GM04504 (cell line): ENCODE measurements at regions not wholly inside any gene's neighbourhood (a gene's known extent, or its start where the extent isn't known, plus 50 kb on each side); places are given as distances from the start of the nearest gene placed in this dataset.

Experiments used
- DNase-seq: peaks from one replicate; pipeline ENCODE4 v3.0.0-alpha.2; 2012; ENCODE audit warnings: low read depth

DNA sequence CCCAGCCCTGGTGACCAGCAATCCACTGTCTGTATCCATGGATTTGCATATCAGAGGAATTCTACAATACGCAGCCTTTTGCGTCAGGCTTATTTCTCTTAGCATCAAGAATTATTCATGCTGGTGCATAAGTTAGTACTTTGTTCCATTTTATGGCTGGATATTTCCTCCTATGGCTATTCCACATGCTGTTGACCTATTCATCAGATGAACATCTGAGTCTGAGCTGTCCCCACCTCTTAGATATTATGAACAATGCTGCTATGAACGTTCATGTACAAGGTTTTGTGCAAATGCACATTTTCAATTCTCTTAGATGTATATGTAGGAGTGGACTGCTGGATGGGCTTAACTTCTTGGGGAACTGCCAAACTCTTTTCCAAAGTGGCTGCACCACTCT is 79.0 kb upstream of the CST7 start:
- no peak for DNase-seq

- DNase-seq = no peak
These were observed 78.2 kb upstream of the CST7 start for GRCh38 chr20:24870881-24871280.

DNA sequence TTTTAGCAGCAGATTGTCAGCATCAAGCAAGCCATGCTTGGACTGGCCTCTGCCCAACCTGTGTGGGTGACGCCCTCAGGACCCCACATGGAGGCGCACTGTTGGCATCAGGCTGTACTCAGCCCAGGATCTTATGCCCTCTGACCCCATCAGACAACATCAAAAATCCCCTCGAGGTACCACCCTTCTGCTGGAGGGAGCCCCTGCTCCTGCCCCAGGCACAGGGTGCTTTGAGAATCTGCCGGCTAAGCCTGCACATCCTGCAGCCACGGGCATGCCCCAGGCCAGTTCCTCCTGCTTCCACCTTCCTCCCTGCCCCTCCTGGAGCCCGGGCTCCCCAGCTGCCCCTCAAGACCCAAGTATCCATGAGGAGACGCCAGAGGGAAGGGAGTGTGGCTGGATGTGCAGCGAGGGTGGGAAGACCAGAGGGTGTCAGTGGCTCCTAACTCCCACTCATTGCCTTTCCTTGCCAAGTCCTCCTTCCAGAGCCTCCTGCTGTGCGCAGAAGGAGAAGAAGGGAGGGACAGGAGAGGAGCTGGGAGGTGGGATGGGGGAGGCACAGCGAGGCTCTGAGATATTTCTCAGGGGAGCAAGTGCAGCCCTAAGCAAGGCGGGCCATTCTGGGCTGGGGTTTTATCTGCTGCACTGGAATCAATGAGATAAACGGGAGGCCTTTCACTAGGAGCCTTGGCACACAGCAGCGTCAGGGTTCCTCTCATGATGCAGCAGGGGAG is 77.4 kb upstream of the CST7 start:
- DNase-seq = no peak

GRCh38 chr20:24872291-24873024 is 76.6 kb upstream of the CST7 start:
- no peak for DNase-seq

DNA sequence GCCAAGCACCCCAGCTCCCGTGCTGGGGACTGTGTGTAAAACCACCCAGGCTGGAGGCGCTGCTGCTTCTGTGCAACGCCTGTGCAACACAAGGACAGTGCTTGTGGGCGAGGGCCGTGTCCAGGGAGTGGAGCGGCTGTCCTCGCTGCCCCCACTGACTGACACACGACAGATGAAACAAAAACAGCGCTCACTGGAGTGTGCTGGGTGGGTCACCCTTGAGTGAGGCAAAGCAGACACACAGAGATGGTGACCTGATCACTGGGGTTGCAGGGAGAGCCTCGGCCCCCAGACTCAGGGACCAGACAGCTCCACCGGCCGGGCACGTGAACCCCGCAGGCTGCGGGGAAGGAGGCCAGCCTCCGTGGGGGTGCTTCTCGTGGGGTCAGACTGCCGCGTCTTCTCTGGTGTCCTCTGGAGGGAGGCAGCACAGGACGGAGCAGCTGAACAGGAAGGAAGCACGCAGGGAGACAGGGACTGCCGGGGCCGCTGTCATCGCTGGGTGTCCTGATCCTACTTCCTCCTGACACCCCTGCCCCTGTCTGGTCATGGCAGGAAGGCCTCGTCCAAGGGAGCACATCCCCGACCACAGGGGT is 75.9 kb upstream of the CST7 start:
- no peak for DNase-seq

DNA sequence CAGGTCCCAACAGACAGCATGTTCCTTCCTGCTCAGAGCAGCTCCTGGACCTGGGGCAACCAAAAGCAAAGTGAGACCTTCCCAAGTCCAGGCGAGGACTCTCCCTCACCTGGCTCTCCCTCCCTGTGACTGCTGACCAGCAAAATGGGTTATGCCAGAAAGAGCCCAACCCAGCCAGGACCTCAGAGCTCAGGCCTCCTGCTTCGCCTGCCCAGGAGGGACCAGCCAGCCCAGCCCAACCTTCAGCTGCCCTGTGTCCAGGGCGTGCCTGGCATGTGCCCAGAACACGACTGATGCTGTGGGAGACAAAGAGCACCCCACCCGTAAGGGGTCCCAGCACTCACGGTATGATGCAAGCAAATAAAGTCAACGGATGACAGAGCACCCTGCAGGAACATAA is 74.0 kb upstream of the CST7 start:
- no peak for DNase-seq

GRCh38 chr20:24877652-24878051 is 71.4 kb upstream of the CST7 start:
- DNase-seq = no peak

- no peak for DNase-seq
These were observed 70.4 kb upstream of the CST7 start for GRCh38 chr20:24878657-24879056.

GRCh38 chr20:24879875-24880274 is 69.2 kb upstream of the CST7 start:
- DNase-seq = no peak

DNA sequence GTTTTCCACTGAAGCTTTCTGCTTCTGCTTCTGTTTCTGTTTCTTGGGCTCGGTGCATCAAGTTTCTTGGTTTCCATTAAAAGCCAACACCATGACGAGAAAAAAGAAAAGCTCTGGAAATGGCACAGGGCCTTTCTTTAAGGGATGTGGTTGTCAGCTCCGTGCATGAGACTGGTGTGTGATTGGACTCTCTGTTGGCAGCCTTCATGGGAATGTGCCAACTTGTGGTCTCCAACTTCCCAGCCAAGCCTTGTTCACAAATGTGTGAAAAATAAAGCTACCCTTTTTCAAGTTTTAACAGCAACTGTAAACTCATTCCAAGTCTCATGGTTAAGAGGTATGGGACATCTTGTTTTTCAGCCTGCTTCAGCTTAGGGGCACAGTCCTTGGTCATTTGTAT is 68.7 kb upstream of the CST7 start:
- DNase-seq = no peak

DNA sequence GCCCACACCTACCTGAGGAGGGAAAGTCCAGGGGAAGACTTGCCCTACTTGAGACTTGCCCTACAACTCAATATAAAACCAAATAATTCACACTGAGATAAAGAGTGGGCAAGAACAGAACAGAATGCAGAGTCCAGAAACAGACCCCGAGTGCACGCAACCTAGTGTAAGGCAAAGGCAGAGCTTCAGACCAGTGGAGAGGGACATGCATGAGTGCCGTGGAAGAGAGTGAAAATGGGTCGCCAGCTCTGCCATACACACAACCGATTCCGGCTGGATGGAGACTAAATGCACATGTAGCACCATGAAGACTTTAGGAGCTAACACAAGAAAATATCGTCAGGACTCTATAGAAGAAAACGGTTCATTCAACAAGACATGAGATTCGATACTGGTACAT is 58.8 kb upstream of the CST7 start:
- no peak for DNase-seq

- no peak for DNase-seq
These were observed 57.3 kb upstream of the CST7 start for GRCh38 chr20:24891546-24892393.

GRCh38 chr20:24892522-24892921 is 56.5 kb upstream of the CST7 start:
- no peak for DNase-seq

DNA sequence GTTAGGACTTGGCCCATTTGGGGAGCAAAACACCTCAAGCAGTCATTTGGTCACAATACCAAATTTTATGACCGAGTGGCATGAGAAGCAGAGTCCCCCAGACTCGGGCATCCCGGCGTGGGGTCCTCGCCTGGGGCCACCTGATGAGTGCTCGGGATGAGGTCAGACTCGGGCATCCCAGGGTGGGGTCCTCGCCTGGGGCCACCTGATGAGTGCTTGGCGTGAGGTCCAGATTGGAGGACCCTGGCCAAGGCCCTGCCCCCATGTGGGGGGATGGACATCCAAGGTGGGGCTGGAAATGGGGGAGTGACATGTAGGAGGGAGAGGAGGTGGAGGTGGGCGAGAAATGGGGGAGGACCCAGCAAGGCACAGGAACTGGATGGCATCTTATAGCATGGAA is 56.1 kb upstream of the CST7 start:
- no peak for DNase-seq

- DNase-seq = no peak
These were observed 54.6 kb upstream of the CST7 start for GRCh38 chr20:24894488-24894887.

DNA sequence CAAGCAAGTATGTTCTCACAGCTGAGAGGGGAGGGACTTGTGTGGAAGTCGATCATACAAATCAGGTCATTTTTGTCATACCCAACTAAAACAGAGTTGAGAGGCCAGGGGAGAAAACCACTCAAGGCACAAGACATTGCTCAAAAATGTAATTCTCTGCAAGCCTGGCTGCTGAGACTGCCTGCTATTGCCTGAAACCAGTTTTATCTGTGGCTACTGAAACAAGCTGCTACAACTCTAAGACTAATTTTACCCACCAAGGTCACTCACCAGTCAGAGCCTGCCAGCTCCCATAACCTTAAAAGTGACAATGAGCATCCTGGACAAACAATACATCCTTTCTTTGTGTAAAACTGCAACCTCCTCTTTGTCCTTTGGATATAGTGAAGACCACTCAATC is 54.1 kb upstream of the CST7 start:
- no peak for DNase-seq

DNA sequence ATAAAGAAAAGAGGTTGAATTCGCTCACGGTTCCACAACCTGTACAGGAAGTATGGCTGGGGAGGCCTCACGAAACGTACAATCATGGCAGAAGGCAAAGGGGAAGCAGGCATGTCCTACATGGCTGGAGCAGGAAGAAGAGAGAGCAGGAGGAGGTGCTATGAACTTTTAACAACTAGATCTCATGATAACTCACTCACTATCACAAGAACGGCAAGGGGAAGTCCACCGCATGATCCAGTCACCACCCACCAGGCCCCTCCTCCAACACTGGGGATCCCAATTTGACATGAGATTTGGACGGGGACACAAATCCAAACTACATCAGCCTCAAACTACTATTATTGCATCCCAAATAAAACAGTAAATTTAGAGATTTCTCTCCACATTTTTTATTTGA is 53.6 kb upstream of the CST7 start:
- no peak for DNase-seq

DNA sequence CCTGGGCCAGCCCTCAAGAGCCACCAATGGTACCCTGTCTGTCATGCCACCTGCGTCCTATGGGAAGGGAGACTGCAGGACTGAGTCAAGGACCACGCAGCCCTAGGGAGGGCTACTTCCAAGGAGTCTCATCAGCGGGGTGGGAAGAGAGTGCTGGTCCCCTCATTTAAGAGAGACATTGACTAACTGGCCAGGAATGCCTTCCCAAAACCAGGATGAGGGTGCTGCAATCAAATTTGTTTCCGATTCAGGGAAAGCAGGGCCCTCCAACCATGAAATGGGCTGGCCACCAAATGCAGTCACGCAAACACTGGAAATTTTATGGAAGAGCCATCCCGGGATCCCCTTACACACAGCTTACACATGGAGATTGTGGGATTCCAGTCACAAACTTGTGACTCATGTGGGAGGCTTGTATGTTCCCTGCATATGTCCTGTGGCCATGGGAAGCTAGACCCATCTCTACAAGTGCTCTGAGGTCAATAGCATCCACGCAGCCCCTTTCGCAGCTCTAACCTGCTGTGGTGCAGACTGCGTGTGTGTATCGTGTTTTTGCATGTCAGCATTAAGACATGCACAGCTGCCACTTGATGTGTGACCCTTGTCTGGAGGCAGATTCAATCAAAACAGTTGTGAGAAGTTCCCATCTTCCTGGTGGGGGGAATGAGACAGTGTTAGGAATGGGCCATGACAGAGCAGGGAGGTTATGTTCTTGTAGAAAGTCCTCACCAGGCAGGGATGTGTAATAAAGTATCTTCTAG is 53.0 kb upstream of the CST7 start:
- no peak for DNase-seq

- no peak for DNase-seq
These were observed 52.1 kb upstream of the CST7 start for GRCh38 chr20:24896984-24897383.

DNA sequence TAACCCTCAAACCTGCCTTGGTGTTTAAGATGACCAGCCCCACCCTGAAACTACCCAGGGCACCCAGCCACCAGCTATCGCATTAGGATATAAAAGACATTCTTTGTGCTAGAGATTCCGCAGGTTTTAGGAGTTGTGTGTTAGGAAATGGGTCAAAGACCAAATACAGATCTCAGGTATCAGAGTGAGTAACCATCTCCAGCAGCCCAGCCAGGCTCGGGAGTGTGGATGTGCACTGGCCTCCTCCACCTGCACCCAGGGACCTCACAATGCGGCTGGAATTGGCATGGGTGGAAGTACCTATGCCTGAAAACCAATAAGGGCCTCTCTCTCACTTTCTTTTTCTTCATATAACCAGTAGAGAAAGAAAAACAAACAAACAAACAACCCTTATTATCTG is 51.1 kb upstream of the CST7 start:
- DNase-seq = no peak

DNA sequence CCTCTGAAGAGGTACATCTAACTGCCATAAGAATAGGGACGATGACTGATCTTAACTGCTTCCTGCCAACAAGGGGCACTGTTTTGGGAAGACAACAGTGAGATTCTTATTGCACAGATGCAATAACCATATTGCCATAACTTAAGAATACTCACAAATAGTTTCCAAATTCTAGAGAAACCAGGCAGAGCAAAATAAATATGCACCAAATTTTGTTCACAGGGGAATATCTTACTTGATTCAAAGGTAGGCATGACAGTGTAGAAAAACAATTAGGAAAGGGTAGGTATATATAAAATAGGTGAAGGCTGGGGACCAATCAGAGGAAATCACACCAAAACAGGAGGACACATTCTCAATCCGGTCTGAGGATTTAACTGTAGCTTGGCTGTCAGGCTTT is 49.9 kb upstream of the CST7 start:
- no peak for DNase-seq
